Small intestine (tissue), 7 donors: ENCODE measurements at regions not wholly inside any gene's neighbourhood (a gene's known extent, or its start where the extent isn't known, plus 50 kb on each side); places are given as distances from the start of the nearest gene placed in this dataset.

Experiments used
- DNase-seq, 2 donors: peaks; one replicate each; pipeline versions ENCODE4 v3.0.0 to v3.0.0-alpha.2; 2013
- FAIRE-seq: peaks from 2 replicates; lab custom pipeline; 2012; peaks lifted over from hg19 to GRCh38; lab: Jason Lieb, UNC
- H3K27ac ChIP-seq, 3 donors: one replicate each; pipeline ENCODE4 v1.5.1; 2013; ENCODE audit warnings: low read length in 2 of 3, mild to moderate bottlenecking in 2 of 3, control low read depth in 1 of 3, inconsistent platforms in 1 of 3, low read depth in 1 of 3, moderate library complexity in 1 of 3
- H3K27me3 ChIP-seq, 3 donors: one replicate each; pipeline ENCODE4 v1.6.1; 2013; ENCODE audit warnings: low read length in 3 of 3, inconsistent platforms in 1 of 3; ENCODE audit not compliant: control insufficient read depth in 3 of 3, insufficient read depth in 3 of 3
- H3K36me3 ChIP-seq, 3 donors: one replicate each; pipeline ENCODE4 v1.6.1; 2013; ENCODE audit warnings: low read length in 3 of 3, inconsistent platforms in 1 of 3, low read depth in 1 of 3, mild to moderate bottlenecking in 1 of 3, moderate library complexity in 1 of 3; ENCODE audit not compliant: control insufficient read depth in 3 of 3, insufficient read depth in 2 of 3
- H3K4me1 ChIP-seq, 3 donors: one replicate each; pipeline ENCODE4 v1.6.1; 2013; ENCODE audit warnings: low read length in 2 of 3, inconsistent platforms in 1 of 3, low read depth in 1 of 3, mild to moderate bottlenecking in 1 of 3, moderate library complexity in 1 of 3; ENCODE audit not compliant: control insufficient read depth in 3 of 3, insufficient read depth in 2 of 3
- H3K4me3 ChIP-seq, 3 donors: one replicate each; pipeline ENCODE4 v1.5.1; 2013; ENCODE audit warnings: low read length in 3 of 3, control low read depth in 1 of 3, inconsistent platforms in 1 of 3, low read depth in 1 of 3, mild to moderate bottlenecking in 1 of 3, moderate library complexity in 1 of 3
- H3K9me3 ChIP-seq, 2 donors: one replicate each; pipeline ENCODE4 v1.6.1; 2013; ENCODE audit warnings: low read depth in 1 of 2, low read length in 1 of 2; ENCODE audit not compliant: control insufficient read depth in 2 of 2, insufficient read depth in 1 of 2
- WGBS, 3 donors: extraction: QIAGEN DNeasy Blood & Tissue Kit; methylation state at CpG; one replicate each; pipeline ENCODE4 v1.1.7; 2013; 5-methylcytosine and 5-hydroxymethylcytosine counted together
- donor health status: healthy with polysubstance abuse.
- donor health status: control.
- donor health status: control.
- donor health status: Bipolar disorder and iron deficiency.
- donor health status: healthy.

GRCh38 chr5:17399931-17400330, 98.1 kb upstream of the TAF11L2 start:
- 67 to 79% (median 75%) methylated on average over 3 of the region's 3 CpGs for WGBS, 3 donors
- H3K27ac ChIP-seq, result no peak overlapping the region
- no peaks in the 10 kb centered on the region for H3K9me3 ChIP-seq
- no peak overlapping the region for H3K4me3 ChIP-seq
- FAIRE-seq (no peak), DNase-seq (no peak)
- peaks cover 0 to 2% (median 0%) of the 10 kb centered on the region in 3 donors for H3K4me1 ChIP-seq
- H3K27me3 ChIP-seq, result peaks cover 0 to 7% (median 0%) of the 10 kb centered on the region in 3 donors
- no peaks in the 10 kb centered on the region for H3K36me3 ChIP-seq

GRCh38 chr5:17400724-17401469, 97.1 kb upstream of the TAF11L2 start:
- 57 to 62% (median 58%) methylated on average over 11 of the region's 11 CpGs for WGBS, 3 donors
- H3K36me3 ChIP-seq, result no peaks in the 10 kb centered on the region
- peaks cover 0 to 7% (median 0%) of the 10 kb centered on the region in 3 donors for H3K27me3 ChIP-seq
- no peak overlapping the region for H3K27ac ChIP-seq
- no peak for FAIRE-seq
- no peak for DNase-seq
- no peaks in the 10 kb centered on the region for H3K9me3 ChIP-seq
- H3K4me1 ChIP-seq, result peaks cover 0 to 2% (median 0%) of the 10 kb centered on the region in 3 donors
- H3K4me3 ChIP-seq, result no peak overlapping the region

DNA sequence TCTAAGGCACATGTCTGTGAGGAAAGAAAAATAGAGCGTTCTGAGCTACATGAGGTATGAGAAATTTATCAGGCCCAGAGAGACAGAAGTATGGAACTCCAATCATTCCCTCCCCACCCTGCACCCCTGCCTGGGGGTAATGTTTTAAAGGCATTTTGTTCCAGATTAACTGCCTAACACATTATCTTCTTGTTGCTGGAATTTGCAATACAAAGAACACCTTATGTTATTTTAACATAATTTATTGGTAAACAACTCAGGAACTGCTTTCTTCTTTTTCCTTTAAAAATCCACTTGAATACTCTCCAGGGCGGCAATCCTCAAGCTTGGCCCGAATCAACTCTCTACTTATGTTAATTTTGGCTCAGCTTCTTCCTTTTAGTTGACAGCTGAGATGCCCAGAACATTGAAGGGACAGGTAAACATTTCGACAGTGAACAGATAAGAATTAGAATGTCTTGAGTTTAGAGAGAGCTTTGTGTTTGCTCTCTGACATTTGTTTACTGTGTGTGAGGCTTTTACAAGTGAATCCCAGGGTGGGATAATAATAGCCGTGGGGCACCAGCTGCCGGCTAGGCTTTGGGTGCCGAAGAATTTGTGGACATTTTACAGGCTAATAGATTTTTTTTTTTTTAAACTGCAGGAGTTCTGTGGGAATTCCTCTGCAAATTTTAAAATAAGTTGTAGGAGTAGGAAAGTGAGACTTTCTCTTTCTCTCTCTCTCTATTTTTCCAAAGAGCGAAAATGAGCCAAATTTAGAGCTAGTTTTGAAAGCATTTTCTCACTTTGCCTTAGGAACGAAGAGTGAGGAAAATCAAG, 96.4 kb upstream of the TAF11L2 start:
- 31 to 36% (median 34%) methylated on average over 9 of the region's 9 CpGs for WGBS, 3 donors
- Histone ChIP-seq H3K9me3 (no peaks in the 10 kb centered on the region), H3K4me1 (peaks cover 0 to 2% (median 0%) of the 10 kb centered on the region in 3 donors), H3K27ac (no peak overlapping the region), H3K27me3 (peaks cover 0 to 7% (median 0%) of the 10 kb centered on the region in 3 donors), H3K4me3 (no peak overlapping the region), H3K36me3 (no peaks in the 10 kb centered on the region)
- FAIRE-seq, result no peak
- DNase-seq, result no peak

DNA sequence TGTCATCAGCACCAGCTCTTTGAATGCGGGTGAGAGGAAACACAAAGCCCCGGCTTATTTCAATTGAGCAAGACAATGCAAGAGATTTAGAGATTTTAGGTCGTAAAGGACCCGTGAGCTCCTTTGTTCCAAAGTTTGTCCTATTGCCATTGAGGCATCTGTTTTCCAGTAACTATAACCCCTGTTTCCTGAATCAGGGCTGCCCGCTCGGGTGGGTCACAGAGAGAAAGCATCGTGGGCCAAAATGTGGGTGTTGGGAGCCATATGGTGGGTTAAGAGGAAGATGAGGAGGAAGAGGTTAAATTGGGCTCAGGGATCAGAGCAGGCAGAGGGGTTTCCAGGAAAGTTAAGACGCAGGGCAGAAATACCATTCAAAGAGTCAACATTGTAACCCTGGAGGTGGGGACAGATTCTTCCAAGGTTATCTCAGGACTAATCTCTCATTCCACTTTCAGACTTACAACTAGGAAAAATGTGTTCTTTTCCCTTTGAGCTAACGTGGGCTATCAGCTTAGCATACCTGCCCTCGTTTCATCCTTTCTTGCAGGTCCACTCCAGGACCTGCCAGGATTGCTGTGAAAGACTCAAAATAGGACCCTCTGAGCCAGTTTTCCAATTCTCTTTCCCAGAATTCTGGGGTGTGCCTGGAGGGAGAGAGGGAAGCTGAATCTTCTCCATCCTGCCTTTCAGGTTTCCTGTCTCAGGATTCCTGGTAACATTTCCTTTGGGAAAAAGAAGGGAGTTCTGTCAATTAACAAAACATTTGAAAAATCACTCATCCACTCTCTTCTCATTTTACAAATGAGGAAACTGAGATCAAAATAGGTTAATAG, 95.5 kb upstream of the TAF11L2 start:
- H3K9me3 ChIP-seq, result no peaks in the 10 kb centered on the region
- H3K4me3 ChIP-seq, result no peak overlapping the region
- H3K27me3 ChIP-seq, result peaks cover 0 to 7% (median 0%) of the 10 kb centered on the region in 3 donors
- H3K36me3 ChIP-seq, result no peaks in the 10 kb centered on the region
- no peak overlapping the region for H3K27ac ChIP-seq
- H3K4me1 ChIP-seq, result peaks cover 0 to 2% (median 0%) of the 10 kb centered on the region in 3 donors
- no peak for DNase-seq
- no peak for FAIRE-seq
- WGBS, 3 donors, result 25 to 36% (median 27%) methylated on average over 10 of the region's 10 CpGs

GRCh38 chr5:17403695-17404490, 94.1 kb upstream of the TAF11L2 start:
- H3K4me3 ChIP-seq, result no peak overlapping the region
- H3K4me1 ChIP-seq, result no peaks in the 10 kb centered on the region
- 60 to 69% (median 68%) methylated on average over 10 of the region's 10 CpGs for WGBS, 3 donors
- no peaks in the 10 kb centered on the region for H3K9me3 ChIP-seq
- no peaks in the 10 kb centered on the region for H3K36me3 ChIP-seq
- peaks cover 0 to 7% (median 0%) of the 10 kb centered on the region in 3 donors for H3K27me3 ChIP-seq
- no peak overlapping the region for H3K27ac ChIP-seq
- FAIRE-seq (no peak), DNase-seq (no peak)

GRCh38 chr5:17405976-17406375, 92.1 kb upstream of the TAF11L2 start:
- 70 to 83% (median 79%) methylated on average over 2 of the region's 2 CpGs for WGBS, 3 donors
- FAIRE-seq, result no peak

GRCh38 chr5:17406423-17406838, 91.6 kb upstream of the TAF11L2 start:
- no peaks in the 10 kb centered on the region for H3K9me3 ChIP-seq
- FAIRE-seq (no peak), DNase-seq (peak in 1 of 2 donors; percentile 3)
- no peaks in the 10 kb centered on the region for H3K4me1 ChIP-seq
- H3K36me3 ChIP-seq, result no peaks in the 10 kb centered on the region
- peaks cover 0 to 6% (median 0%) of the 10 kb centered on the region in 3 donors for H3K27me3 ChIP-seq
- H3K4me3 ChIP-seq, result no peak overlapping the region
- WGBS, 3 donors, result 38 to 74% (median 72%) methylated on average over 2 of the region's 2 CpGs
- H3K27ac ChIP-seq, result no peak overlapping the region

More at GRCh38 chr5:17405976-17406375, 92.1 kb upstream of the TAF11L2 start:
- H3K4me1 ChIP-seq, result no peaks in the 10 kb centered on the region
- H3K27me3 ChIP-seq, result peaks cover 0 to 6% (median 0%) of the 10 kb centered on the region in 3 donors
- H3K9me3 ChIP-seq, result no peaks in the 10 kb centered on the region
- no peak overlapping the region for H3K4me3 ChIP-seq
- DNase-seq, result no peak
- no peak overlapping the region for H3K27ac ChIP-seq
- no peaks in the 10 kb centered on the region for H3K36me3 ChIP-seq
